ENCODE measurements at regions not wholly inside any gene's neighbourhood (a gene's known extent, or its start where the extent isn't known, plus 50 kb on each side); places are given as distances from the start of the nearest gene placed in this dataset.

DNA sequence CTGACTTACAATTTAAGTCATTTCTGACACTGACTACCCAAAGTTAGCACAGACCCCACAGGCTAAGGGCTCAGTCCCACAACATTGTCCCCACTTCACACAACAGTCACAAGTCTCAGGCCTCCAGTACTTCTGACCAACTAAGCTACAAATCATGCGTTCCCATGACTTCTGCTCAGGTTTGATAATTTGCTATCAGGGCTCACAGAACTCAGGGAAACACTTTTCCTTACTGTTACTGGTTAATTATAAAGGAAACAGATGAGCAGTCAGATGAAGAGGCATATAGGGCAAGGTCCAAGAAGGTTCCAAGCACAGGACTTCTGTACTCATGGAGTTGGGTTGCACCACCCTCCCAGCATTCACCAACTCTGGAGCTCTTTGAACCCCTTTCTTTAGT, 151.2 kb upstream of the TNR start:
- in situ Hi-C loops (cut with HindIII; ENCODE audit: low sequenced_read_pairs) = no loop called here

DNA sequence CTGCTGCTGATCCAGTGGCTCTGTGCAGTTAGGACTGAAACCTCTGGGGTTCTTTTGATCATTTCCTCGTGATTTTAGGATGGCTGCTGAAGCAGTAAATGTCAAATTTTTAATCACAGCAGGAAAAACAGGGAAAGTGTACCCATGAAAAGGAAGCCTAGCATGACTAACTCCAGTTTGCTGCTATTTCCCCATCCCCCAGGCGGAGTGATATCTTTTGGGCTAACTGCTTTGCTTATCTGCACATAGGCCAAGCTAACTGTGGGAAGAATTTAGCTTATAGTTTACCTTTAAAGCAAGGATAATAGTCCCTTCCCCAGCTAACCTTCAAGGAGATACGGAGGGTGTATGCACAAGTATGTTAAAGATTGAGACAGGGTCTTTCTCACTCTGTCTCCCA, 149.8 kb upstream of the TNR start:
- in situ Hi-C loops (cut with HindIII; ENCODE audit: low sequenced_read_pairs) = no loop called here

DNA sequence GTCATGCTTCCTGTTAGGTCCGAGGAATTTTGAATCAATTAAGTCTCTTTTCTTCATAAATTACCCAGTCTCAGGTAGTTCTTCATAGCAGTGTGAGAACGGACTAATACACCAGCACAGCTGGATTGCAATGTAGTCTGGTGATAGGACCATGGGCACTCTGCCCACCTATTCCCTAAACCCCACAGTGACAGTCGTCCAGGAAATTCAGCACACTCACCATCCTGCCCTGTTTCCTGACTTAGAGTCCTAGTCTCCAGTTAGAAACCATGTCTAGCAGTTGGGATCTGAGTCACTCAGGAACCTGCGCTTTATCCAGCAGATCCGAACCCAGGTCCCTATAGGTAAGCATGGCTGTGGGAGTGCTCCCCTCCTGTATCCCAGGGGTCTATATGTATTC, 149.3 kb upstream of the TNR start:
- in situ Hi-C loops (cut with HindIII; ENCODE audit: low sequenced_read_pairs) = no loop called here

DNA sequence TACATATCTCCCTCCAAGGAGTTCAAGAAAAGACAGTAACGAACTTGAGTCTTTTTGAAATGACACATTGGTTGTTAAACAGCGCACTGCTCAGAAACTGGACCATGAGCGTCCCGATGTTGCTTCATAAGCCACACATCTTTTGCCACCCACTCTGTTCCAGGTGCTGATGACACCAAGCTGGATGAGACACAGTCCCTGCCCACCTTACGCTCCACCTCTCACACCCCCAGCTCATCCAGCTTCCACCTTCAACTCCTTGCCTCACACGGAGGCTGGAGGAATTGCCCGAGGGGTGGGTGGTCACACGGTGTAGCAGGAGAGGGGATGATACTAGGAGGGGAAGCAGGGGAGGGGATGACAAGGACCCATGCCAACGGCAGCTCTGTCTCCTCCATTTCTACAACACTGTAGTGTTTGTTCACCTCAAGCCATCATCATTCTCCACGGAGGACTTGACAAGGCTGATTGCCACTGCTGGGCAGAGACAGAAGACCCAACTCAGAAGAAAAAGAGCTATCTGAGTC, 148.5 kb upstream of the TNR start:
- in situ Hi-C loops (cut with HindIII; ENCODE audit: low sequenced_read_pairs) = no loop called here

DNA sequence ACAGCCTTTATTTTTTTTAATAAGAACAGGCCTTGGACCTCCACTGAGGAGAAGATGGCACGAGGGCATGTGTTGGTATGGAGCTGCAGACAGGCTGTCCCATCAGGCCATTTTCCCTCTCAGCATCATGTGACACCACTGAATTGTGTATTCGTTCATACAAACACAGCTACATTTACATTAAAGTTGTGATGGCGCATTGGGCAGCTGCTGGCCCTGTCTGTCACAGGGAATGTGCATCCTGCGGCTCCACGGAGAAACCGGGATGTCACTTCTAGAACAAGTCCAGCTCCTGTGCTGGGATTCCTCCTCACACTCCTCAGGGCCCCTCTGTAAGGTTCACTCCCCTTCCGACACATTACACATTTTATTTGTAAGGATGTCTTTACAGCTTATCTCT, 147.6 kb upstream of the TNR start:
- in situ Hi-C loops (cut with HindIII; ENCODE audit: low sequenced_read_pairs) = no loop called here

DNA sequence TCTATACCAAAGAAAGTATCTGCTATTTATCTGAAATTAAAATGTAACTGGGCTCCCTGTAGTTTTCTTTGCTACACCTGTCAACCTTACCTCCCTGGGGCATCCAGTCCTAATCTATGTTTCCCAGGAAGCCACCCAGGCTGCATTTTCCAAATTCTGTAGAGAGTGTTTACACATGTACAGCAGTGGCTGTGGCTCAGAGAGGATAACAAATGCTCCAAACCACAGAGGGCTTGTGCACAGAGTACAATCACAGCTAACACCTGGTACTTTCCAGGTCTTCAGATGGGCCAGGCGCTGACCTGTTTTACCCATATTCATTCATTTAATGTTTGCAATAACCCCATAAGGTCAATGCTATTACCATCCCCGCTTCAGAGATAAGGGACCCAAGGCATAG, 146.5 kb upstream of the TNR start:
- in situ Hi-C loops (cut with HindIII; ENCODE audit: low sequenced_read_pairs) = no loop called here

DNA sequence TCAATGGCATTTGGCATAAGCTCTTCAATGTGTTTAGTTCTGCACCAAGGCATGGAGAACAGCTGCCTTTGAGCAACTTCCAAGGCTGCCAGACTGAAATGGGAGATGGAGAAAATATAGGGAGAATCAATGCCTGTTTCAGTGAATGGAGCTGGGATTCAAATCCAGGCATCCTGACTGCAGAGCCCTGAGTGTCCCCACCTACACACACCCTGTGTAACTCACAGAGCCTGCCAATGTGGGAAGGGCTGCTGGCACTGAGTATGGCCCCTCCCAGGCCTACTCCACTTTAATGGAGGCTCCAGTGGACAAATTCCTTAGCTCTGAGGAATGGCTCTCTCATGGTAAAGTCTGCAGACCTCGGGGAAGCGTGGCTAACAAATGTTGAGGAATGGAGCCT, 145.6 kb upstream of the TNR start:
- in situ Hi-C loops (cut with HindIII; ENCODE audit: low sequenced_read_pairs) = no loop called here

DNA sequence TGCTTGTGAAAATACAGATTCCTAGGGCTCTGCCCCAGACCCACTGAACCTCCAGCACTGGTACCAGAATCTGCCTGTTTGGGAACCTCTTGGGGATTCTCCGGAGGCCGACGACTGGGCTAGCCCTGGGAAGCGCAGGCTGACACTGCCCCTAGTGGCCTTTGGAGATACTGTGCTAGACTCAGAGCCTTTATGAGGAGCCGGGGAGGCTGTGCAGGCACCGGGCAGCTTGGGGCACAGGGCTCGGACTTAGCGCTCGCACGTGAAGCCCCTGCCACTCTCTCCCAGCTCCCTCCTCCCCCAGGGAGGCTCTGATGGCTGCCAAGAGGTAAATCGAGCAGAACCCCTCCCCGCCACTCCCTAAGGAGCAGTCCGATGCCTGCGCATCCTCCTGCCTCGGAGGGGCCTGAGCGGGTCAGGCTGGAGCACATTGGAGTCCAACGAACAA, 144.6 kb upstream of the TNR start:
- in situ Hi-C loops (cut with HindIII; ENCODE audit: low sequenced_read_pairs) = no loop called here

DNA sequence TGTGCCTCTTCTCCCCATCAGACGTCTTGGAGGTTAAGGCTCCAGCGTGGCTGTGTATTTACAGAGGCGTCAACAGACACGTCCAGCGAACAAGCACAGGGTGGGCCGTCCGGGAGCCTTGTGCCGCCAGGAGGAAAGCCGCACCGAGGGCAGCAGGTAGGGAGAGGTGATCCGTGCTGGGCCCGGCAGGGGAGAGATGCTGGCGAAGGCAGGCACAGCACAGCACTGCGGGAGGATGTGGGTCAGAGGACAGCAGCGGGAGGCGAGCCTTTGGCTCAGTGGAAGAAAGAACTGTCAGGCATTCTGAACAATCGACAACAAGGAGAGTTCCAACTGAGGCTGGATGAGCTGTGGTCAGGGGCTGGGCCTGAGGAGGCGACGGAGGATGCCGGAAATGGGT, 144.1 kb upstream of the TNR start:
- in situ Hi-C loops (cut with HindIII; ENCODE audit: low sequenced_read_pairs) = no loop called here

DNA sequence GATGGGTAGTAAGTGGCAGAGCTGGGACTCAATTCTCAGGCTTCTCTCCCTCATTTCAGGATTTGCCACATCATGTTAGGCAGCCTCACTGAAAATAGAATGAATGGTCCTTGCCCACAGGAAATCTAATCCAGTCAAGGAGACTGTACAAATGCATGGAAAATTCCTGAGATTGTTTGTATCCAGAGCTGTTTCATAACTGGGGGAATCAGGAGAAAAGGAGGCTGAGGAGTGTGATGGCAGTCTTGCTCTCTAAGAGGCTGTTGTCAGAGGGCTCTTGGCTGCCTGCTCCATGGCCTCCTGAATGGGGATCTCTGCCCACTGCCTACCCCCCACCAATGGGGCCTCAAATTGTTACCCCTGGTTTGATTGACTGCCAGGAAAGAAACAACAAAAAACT, 141.9 kb upstream of the TNR start:
- in situ Hi-C loops (cut with HindIII; ENCODE audit: low sequenced_read_pairs) = no loop called here

DNA sequence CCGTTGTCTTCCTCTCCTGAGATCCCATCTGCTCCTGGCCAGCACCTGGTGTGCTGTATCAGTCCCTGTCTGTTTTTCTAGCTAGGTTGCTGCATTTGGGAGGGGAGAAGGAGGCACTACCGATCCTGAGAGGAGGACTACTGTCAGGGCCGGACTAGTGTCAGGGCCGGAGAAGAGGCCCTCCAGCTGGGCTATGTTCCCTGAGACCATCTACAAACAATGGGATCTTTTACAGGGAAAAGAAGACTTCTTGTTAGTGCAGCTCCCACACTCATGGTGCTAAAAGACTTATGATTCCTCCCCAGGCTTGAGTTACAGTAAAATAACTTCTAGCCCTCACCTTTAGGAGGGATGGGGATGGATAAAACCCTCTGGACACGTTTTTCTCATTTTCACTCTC, 141.0 kb upstream of the TNR start:
- in situ Hi-C loops (cut with HindIII; ENCODE audit: low sequenced_read_pairs) = no loop called here

DNA sequence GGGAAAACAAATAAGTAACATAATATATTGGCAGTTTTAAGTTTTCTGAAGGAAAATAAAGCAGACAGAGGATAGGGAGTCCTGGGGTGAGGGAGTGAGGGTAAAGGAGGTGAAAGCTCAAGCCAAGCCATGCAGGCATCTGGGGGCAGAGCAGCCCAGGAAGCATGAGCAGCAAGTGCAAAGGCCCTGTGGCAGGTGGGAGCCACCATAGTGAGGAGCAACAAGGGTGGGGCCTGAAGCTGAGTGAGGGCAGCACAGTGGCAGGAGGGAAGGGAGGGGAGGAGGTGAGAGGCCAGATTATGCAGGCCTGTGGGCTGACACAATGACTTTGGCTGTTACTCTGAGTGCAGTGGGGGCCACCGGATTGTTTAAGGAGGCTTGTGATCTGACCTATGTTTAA, 138.8 kb upstream of the TNR start:
- in situ Hi-C loops (cut with HindIII; ENCODE audit: low sequenced_read_pairs) = no loop called here

DNA sequence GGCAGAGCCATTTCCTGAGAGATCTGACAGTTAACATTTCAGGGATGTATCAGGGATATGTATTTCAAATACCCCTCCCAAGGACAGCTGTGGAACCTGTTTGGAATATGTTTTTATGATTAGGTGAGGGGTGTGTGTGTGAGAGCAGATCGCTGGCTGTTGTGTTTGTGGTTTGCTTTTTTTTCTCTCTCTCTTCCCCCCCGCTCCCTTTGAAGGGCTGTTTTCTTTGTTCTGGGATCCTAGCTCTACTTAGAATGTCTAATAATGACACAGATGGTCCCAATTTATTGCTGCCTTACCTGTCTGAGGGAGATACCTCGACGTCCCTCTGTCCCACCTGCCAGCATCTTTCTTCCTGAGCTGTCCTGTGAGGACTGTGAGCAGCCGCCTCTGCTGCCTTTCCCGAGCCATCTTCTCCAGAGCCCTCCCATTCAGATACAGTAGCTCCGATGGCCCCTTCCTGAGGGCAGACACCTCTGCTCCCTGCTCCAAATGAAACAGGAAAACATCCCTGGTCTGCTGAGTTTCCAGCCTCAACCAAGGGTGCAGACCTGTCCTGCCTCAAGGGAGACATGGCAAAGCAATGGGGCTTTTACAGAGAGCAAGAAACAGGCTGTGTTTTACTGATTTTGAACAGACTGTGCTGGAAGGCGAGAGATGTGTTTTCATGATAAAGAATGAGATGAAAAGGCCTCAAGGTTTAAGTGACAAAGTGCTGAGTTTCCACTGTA, 138.0 kb upstream of the TNR start:
- in situ Hi-C loops (cut with HindIII; ENCODE audit: low sequenced_read_pairs) = no loop called here

DNA sequence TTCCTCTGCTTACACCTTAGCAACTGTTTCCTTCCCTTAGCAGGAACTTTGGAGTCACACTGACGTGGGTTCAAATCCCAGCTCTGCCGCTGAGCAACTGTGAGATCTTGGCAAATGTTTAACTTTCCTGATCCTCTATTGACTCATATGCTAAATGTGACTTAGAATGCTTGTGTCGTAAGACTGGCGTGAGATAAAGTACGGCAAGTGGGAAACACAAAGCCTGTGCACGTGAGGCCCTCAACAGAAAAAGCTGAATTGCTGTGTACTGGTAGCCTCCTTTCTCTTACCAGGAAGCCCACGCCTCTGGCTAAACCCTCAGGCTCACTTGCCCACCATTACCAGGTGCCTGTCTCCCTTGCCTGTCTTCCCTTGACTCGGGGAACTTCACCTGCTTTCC, 135.4 kb upstream of the TNR start:
- in situ Hi-C loops (cut with HindIII; ENCODE audit: low sequenced_read_pairs) = no loop called here

DNA sequence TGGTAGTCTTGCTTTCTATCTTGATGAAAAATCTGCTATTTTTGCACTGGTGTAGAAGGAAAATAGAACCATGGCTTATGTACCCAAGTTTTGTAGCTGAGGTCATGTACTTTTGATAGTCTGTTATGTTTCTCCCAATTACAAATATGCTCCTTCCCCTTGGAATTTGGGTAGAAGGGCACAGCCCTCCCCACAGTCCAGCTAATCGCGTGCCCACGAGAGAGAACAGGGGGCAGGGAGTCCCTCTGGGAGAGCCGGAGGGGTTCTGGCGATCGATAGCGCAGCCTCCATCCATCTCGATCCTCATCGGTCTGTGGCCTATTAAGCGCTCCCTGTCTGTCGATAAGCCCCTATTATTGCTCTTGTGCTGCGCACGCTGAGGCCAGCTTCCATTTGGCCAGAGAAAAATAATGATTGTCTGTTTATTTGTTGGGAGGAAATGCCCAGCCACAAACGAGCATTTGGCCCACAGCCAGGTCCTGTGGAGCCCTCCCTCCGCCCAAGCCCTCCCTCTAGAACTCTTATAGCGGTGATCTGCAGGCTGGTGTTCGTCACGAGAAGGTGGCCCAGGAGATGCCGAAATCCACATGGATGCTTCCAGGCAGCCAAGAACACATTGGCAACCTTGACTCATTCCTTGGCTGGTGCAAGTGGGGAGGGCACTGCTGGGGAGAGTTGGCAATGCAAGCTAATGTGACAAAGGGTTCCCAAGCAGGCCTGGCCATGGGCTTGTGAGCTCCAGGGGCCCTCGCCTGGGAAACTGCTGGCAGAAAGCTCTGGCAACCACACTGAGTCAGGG, 134.7 kb upstream of the TNR start:
- in situ Hi-C loops (cut with HindIII; ENCODE audit: low sequenced_read_pairs) = no loop called here

DNA sequence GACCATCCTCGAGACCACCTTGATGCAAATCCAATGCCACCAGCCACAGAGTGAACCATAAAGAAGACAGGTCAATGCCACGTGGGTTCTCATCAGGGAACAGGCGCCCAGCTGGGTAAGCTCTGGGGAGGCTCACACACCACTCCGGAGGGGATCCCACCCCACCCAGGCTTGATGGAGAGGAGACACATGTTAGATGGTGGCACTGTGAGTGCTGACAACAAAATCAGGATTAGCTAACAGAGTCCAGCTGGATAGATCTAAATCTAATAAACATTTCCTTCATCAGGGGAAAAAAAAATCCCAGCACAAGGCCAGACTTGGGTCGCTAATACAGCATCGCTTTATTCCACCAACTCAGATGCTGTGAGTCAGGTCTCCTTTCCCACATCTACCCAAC, 132.2 kb upstream of the TNR start:
- in situ Hi-C loops (cut with HindIII; ENCODE audit: low sequenced_read_pairs) = no loop called here

DNA sequence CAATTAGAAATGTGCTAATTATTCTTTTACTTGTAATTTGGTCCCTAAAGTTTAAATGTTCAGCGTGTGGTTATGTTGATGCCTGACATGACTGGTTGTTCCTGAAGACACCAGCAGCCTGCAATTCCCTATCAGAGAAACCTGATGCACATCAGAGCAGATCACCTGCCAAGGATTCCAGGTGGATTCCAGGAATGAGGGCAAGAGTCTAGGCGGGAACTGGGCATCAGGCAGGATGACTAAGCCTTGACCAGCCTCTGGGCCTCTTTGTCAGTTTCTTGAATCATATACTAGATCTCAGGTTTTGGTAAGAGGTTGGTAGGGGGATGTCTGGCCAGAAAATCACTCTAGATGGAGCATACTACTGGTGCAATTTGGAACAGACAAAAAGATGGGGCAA, 130.7 kb upstream of the TNR start:
- in situ Hi-C loops (cut with HindIII; ENCODE audit: low sequenced_read_pairs) = no loop called here

DNA sequence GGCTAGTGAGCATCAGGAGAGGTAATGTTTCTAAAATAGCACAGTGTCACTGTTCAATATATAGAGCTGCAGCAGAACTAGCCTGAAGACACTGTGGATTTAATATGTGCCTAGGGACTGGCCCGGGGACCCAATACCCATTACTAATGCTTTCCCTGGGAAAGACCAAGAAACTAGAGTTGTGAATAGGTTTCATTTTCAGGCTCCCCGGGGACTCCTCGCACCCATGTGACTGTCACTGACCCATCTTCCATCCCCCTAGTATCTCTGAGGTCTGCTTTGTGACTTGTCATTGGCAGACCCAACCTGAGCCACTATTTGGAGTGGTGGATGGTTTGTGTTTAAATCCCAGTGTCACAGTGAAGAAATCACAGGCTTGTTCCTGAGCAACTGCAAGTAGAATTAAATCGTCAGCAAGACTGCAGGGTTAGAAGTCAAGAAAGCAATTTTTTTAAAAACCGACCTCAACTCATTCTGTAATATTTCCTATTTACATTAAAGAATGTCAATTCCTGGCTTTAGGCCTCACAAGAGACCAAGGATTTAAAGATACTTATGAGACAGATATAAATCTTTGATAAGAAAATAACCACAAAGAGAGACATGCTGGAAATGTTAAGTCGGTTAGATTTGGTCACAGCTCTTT, 130.0 kb upstream of the TNR start:
- in situ Hi-C loops (cut with HindIII; ENCODE audit: low sequenced_read_pairs) = no loop called here

DNA sequence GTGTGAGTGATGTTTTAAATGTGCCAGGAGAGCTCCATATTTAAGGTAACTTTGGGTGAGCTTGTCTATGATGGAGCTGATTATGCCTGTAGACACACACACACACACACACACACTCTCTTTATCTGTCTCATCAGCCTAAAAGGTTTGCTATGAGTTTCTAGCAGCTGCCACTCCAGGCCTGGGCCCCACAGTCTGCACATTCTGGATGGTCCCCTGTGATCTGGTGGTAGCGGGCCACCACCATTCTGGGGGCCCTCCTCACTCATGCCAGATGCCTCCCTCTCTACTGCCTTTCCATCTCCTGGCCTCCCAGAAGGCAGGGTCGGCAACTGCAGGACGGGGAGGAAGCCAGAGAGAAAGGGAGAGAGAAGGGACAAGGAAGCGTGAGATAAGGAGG, 129.2 kb upstream of the TNR start:
- in situ Hi-C loops (cut with HindIII; ENCODE audit: low sequenced_read_pairs) = no loop called here

DNA sequence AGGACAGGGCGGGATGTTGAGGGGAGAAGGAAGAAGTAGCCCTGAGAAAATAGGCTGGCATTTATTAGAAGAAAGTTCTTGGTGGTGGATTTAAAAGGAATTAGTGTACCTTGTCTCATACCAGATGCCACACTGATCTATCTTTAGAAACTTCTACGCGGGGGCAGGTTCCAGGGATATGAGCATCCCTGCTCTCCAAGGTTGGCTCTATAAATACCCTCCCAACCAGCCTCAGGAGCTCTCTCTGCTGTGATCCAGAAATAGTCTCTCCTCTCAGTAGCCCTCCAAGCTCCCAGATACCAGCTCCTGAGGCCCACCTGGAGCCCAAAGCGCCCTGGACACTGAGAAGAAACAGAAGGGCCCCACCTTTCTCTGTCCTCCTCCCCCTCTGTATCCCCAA, 128.3 kb upstream of the TNR start:
- in situ Hi-C loops (cut with HindIII; ENCODE audit: low sequenced_read_pairs) = no loop called here

DNA sequence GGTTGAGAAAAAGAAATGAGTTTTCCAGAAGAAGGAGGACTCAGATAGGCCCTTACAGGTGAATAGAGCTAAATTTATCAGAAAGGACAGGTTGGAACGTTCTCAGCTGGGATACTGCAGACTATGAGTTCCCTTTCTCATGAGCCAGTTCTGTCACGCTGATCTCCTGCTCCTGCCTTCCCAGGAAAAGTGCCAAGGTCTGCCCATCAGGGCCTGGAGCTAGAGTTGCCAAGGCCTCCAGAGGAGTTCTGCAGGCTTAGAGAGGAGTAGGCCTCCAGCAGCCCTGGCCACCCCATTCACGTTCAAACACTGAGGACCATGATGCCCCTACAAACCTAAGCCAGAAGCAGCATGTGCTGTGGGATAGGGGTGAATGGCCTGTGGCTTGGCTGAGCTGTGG, 126.8 kb upstream of the TNR start:
- in situ Hi-C loops (cut with HindIII; ENCODE audit: low sequenced_read_pairs) = no loop called here

DNA sequence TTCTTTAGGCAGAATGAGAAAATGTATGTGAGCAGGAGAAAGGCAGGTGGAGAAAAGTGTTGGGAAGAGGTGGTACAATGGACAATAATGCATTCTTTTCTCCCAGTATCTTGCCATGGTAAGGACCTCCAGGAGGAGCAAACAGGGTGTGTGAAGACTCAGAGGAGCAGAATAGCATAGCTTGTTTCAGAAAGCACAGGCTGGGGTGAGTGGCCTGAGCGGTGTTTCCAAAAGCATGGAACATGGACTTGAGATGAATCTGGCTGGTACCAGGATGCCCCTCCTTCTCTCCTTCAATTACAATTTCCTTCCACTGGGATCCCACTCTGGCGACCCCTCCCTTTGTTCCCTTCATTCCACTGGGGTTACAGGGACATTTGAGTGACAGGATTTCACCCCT, 123.4 kb upstream of the TNR start:
- in situ Hi-C loops (cut with HindIII; ENCODE audit: low sequenced_read_pairs) = no loop called here

Measured in DLD1 (cell line).